HG02588 (cell line): ENCODE measurements at regions not wholly inside any gene's neighbourhood (a gene's known extent, or its start where the extent isn't known, plus 50 kb on each side); places are given as distances from the start of the nearest gene placed in this dataset.

Experiments used
- ATAC-seq: cut with Tn5 transposase; IDR thresholded peaks from one replicate; pipeline ENCODE4 v1.9.1; 2021; ENCODE audit warnings: mild to moderate bottlenecking, moderate library complexity; ENCODE audit not compliant: unreplicated experiment

GRCh38 chr19:28793391-28794168 lies 419.4 kb downstream of the UQCRFS1 start:
- ATAC-seq: no peak

- ATAC-seq: no peak
Measured at GRCh38 chr19:28785971-28786370, 427.0 kb downstream of the UQCRFS1 start.

GRCh38 chr19:28764066-28764465 lies 448.9 kb downstream of the UQCRFS1 start:
- ATAC-seq: no peak

GRCh38 chr19:28746478-28746877 lies 466.5 kb downstream of the UQCRFS1 start:
- ATAC-seq: no peak

- no peak for ATAC-seq
Measured at GRCh38 chr19:28744943-28745342, 468.0 kb downstream of the UQCRFS1 start.

GRCh38 chr19:28744014-28744413 lies 468.9 kb downstream of the UQCRFS1 start:
- no peak for ATAC-seq

- no peak for ATAC-seq
Measured at GRCh38 chr19:28737021-28737895, 475.7 kb downstream of the UQCRFS1 start.

- ATAC-seq: no peak
Measured at GRCh38 chr19:28736528-28736927, 476.4 kb downstream of the UQCRFS1 start.

- no peak for ATAC-seq
Measured at GRCh38 chr19:28731577-28731976, 481.4 kb downstream of the UQCRFS1 start.

- no peak for ATAC-seq
Measured at GRCh38 chr19:28730791-28731512, 482.0 kb downstream of the UQCRFS1 start.

- ATAC-seq: no peak
Measured at GRCh38 chr19:28727480-28728159, 485.3 kb downstream of the UQCRFS1 start.

- ATAC-seq: no peak
Measured at GRCh38 chr19:28726533-28727479, 486.1 kb downstream of the UQCRFS1 start.

GRCh38 chr19:28718909-28719308 lies 494.0 kb downstream of the UQCRFS1 start:
- no peak for ATAC-seq

GRCh38 chr19:28715157-28715556 lies 497.8 kb downstream of the UQCRFS1 start:
- ATAC-seq: no peak

- ATAC-seq: no peak
Measured at GRCh38 chr19:28711411-28711810, 501.5 kb downstream of the UQCRFS1 start.

GRCh38 chr19:28710278-28710677 lies 502.7 kb downstream of the UQCRFS1 start:
- no peak for ATAC-seq

- ATAC-seq: no peak
Measured at GRCh38 chr19:28706693-28707092, 506.3 kb downstream of the UQCRFS1 start.

- ATAC-seq: no peak
Measured at GRCh38 chr19:28705008-28705407, 507.9 kb downstream of the UQCRFS1 start.

- ATAC-seq: no peak
Measured at GRCh38 chr19:28703400-28703956, 509.5 kb downstream of the UQCRFS1 start.
